Activated CD8-positive, alpha-beta memory T cell treated with anti-CD3 and anti-CD28 coated beads for 48 hours (primary cell): ENCODE measurements at regions not wholly inside any gene's neighbourhood (a gene's known extent, or its start where the extent isn't known, plus 50 kb on each side); places are given as distances from the start of the nearest gene placed in this dataset.
"Not testable (repeated sequence)": the region's sequence is repeated elsewhere in the genome, so short reads cannot be mapped to it uniquely, and the experiment has no call there.

ENCODE experiments used
- DNase-seq, 3 experiments: peaks; one replicate each; pipeline ENCODE4 v3.0.0-alpha.2; 2020; ENCODE audit warnings: low read depth in 2 of 3, low spot score in 2 of 3

DNA sequence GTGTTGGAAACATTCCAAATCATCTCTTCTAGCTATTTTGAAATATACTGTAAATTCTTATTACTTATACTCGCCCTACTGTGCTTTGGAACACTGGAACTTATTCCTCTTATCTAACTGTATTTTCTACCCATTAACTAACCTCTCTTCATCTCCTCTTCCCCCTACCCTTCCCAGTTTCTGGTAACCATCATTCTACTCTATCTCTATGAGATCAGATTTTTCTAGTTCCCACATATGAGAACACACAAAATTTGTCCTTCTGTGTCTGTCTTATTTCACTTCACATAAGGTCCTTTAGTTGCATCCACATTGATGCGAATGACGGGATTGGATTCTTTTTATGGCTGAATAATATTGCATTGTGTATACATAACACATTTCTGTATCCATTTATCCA, 1003.8 kb upstream of the INTU start:
- no peak for DNase-seq

- no peak for DNase-seq
Measured at GRCh38 chr4:126630230-126630629, 1002.5 kb upstream of the INTU start.

DNA sequence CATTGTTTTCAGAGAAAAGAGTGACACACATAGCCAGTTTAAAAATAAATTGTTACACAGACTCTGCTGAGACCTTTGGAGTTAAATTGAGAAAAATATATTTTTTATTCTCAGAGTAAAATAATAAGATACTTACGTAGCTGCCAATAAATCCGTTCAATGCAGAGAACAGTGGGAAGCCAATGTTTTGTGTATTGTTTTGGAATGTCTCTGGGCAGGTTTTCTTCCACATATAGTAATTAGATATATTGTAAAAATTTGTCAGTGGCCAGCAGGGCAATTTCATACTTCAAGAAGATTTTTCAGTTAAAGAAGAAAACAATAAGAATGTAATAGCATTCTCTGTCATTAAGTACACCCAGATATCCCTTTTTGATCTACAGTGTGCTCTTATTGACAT, 999.5 kb upstream of the INTU start:
- no peak for DNase-seq

DNA sequence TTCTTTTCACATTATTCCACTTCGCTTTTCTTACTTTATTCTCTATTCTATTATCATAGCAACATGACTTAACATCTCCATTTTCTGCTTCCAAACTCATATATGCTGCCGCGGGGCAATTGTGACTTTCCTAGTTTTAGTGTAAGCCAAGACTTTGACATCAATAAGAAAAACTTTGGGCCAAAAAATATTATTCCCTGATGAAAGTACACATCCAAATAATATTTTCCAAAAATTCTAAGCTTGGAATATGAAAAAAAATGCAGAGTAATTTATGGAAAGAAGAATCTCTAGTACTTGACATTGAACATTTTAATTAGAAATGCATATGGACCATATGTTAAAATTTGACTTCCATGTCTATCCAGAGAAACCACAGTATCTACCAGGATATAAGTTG, 995.1 kb upstream of the INTU start:
- DNase-seq, result no peak

DNA sequence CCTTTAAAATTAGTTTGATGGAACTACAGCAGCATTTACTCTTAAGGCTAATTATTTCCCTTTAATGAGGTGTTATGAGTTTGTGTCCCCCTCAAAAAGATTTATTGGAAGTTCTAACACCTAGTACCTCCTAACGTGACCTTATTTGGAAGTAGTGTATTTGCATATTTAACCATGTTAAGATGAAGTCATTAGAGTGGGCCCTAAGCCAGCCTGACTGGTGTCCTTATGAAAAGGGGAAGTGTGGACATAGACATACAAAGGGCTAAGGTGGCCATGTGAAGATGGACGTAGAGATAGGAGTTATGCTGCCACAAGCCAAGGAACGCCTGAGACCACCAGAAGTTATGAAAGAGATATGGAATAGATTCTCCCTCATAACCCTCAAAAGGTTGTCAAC, 985.4 kb upstream of the INTU start:
- DNase-seq, result no peak

DNA sequence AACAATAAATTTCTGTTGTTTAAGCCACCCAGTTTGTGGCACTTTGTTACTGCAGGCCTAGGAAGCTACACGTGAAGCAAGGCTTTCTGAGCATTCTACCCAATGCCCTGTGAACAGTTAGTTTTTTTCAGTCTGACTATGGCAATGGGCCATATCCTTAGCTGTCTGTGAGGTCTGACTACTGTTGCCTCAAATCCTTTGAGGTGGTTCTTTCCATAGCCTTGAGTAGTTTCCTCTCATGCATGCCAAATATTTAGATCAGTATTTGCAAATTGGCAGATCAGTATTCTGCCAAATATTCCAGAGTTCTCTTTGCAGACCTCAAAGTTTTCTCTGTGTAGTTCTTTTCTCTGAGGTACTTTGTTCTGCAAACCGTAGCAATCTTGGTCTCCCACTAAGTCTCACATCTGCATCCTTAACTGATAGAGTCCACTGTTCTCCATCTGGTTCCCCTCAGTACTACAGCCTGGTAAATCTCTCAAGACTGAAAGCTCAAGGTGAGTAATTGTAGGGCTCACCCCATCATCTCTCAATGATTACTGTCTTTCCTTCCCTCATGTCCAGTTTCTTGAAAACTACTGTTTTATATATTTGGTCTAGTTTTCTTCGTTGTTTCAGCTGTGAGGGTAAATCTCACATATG, 984.9 kb upstream of the INTU start:
- no peak for DNase-seq

- DNase-seq, result no peak
Measured at GRCh38 chr4:126658411-126658810, 974.3 kb upstream of the INTU start.

DNA sequence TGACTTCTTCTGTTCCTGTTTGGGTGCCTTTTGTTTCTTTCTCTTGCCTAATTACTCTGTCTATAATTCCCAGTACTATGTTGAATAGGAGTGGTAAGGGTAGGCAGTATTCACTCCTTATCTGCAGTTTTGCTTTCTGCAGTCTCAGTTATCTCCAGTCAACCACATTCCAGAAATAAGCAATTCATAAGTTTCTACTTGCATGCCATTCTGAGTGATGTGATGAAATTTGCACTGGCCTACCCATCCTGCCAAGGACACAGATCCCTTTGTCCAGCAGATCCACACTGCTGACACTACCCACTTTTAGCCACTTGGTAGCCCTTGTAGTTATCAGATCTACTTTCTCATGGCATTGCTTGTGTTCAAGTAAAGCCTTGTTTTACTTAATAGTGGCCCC, 971.6 kb upstream of the INTU start:
- no peak for DNase-seq

DNA sequence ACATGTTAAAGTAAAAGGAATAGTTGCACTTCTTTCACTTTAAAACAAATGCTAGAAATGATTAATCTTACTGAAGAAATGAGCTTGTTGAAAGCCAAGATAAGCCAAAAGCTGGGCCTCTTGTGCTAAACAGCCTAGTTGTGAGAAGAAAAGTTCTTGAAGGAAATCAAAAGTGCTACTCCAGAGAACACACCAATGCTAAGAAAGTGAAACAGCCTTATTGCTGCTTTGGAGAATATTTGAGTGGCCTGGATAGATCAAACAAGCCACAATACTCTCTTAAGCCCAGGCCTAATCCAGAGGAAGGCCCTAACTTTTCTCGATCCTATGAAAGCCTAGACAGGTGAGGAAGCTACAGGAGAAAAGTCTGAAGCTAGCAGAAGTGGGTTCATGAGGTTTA, 967.9 kb upstream of the INTU start:
- no peak for DNase-seq

GRCh38 chr4:126670038-126670437, 962.7 kb upstream of the INTU start:
- DNase-seq, result not testable (repeated sequence)

DNA sequence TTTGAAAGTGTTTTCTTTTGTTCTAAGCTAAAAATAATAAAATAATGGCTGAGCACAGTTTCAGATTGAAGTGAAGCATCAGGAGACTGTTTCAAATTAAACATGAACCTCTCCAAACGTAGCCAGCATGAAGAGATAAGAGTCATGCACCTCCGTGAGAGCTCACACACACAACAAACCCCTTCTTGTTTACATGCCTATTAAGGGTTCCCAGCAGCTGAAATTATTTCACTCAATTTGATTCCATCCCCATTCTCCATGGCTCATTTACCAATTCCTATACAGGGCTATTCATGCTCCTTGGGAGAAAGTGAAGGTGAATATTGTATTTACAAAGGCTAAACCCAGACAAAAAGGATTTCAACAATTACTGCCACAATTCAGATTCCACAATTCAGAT, 954.1 kb upstream of the INTU start:
- no peak for DNase-seq

GRCh38 chr4:126679303-126679702, 953.5 kb upstream of the INTU start:
- DNase-seq, result no peak

GRCh38 chr4:126682250-126682649, 950.5 kb upstream of the INTU start:
- no peak for DNase-seq

DNA sequence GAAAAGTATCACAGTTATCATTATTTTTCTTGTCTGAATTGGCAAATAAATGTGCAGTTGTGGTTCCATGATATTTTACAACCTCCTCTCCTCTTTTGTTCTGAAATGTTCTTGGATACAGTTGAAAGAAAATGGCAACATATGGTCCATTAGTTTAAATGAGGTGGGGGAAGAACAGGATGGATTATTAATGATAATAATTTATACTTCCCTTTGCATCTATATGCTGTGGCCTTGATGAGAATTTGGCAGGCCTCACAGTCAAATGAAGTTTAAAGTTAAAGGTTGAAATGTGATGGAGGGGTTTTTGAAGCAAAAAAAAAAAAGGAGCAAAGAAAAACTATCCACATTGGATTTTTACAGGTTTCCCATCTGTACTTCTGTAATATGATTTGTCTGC, 946.3 kb upstream of the INTU start:
- no peak for DNase-seq

DNA sequence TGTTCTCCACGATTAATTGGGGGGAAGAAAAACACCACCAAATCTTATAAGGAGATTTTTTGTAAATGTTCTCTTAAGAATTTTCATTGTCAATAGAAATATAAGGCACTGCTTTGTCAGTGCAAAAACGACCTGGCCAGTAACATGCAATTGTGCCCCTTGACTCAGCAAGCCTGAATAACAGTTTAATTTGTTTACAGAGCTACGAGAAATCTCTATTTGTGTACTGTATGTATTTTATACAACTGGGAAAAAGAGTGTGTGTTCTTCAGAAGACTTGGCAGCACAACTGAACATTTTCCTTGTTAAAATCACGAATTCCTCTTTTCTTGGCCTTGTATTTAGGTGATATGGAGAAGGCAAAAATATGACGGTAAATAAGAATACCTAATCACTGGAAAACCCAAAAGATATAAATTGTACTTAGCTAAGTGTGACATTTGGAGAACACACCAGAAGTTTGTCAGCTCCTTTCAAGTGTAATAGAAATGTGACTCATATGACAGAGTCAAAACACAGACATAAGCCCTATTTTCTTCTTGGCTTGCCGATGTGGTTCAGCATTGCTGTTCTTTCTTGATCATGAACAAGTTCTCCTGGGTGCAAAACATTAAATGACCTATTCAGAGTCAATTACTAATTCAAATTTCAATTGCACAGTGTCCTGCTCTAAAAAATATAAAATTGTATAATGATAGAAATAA, 945.0 kb upstream of the INTU start:
- DNase-seq, result no peak

- DNase-seq, result no peak
Measured at GRCh38 chr4:126691797-126692196, 941.0 kb upstream of the INTU start.

GRCh38 chr4:126697748-126698147, 935.0 kb upstream of the INTU start:
- DNase-seq, result no peak

- no peak for DNase-seq
Measured at GRCh38 chr4:126698224-126698623, 934.5 kb upstream of the INTU start.

DNA sequence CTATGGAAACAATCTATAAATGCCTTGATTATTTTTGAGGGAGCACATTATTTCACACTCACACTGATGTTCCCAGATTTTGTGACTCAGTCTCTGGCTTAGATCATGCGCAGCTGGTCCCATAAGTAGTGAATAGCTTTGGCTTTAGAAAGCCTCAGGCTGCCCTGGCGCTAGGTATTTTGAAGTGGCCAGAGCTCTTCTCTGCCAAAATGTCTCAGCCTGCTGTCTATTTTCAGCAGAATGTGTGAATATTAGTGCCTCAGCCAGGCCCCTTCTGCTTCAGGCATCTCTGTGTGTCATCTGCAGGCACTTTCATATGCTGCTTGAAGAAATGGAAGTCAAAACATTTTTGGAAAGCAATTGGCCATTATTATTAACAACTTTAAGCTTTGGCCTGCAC, 931.0 kb upstream of the INTU start:
- no peak for DNase-seq

DNA sequence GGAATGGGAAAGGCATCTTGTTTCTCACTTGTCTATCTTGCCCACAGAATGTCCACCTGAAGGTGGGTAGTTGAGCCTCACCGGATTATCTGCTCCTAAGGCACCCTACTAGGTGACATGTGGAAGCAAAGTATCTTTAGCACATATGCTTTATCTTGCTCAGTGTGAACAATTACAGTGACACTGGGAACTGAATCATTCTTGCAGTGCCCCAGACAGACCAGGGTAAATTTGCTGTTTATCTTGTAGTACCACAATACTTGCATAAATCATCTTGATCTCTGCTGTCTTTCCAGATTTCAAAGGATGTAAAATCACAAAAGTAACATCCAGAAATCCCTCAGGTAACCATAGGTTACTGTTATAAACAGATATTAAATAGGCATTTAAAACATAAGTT, 930.0 kb upstream of the INTU start:
- no peak for DNase-seq

DNA sequence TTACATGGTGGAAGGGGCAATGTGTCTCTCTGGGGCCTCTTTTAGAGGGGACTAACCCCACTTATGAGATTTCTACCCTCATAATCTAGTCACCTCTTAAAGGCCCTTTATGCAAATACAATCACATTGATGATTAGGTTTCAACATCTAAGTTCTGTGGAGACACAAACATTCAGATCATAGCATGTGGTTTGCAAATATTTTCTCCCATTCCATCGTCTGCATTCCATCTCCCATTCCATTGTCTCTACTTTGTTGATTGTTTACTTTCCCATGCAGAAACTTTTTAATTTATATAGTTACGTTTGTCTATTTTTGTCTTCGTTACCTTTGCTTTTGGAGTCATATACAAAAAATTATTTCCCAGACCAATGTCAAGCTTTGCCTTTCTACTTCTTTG, 927.5 kb upstream of the INTU start:
- no peak for DNase-seq

- no peak for DNase-seq
Measured at GRCh38 chr4:126708716-126709115, 924.0 kb upstream of the INTU start.

- DNase-seq, result no peak
Measured at GRCh38 chr4:126710935-126711334, 921.8 kb upstream of the INTU start.
